ENCODE measurements at regions not wholly inside any gene's neighbourhood (a gene's known extent, or its start where the extent isn't known, plus 50 kb on each side); places are given as distances from the start of the nearest gene placed in this dataset.
"Not testable (repeated sequence)": the region's sequence is repeated elsewhere in the genome, so short reads cannot be mapped to it uniquely, and the experiment has no call there.

GRCh38 chr14:23694949-23695663 is 58.9 kb downstream of the DHRS2 start:
- no peak for FAIRE-seq

GRCh38 chr14:23695664-23695999 is 59.5 kb downstream of the DHRS2 start:
- no peak for FAIRE-seq

GRCh38 chr14:23696701-23697239 is 60.6 kb downstream of the DHRS2 start:
- no peak for FAIRE-seq

DNA sequence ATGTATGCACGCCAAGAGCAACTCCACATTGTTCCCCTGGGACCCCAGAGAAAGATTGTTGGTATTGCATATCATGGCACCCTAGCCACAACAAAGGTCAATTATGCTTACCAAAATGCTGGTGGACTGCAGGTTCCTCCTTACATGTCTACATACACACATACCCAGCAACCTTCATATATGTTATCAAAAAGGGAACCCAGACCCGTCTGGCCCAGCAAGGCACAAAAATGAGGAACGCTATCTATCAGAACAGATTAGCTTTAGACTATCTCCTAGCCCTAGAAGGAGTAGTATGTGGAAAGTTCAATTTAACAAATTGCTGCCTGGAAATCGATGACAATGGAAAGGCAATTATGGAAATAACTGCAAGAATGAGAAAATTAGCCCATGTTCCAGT is 61.5 kb downstream of the DHRS2 start:
- FAIRE-seq = no peak

DNA sequence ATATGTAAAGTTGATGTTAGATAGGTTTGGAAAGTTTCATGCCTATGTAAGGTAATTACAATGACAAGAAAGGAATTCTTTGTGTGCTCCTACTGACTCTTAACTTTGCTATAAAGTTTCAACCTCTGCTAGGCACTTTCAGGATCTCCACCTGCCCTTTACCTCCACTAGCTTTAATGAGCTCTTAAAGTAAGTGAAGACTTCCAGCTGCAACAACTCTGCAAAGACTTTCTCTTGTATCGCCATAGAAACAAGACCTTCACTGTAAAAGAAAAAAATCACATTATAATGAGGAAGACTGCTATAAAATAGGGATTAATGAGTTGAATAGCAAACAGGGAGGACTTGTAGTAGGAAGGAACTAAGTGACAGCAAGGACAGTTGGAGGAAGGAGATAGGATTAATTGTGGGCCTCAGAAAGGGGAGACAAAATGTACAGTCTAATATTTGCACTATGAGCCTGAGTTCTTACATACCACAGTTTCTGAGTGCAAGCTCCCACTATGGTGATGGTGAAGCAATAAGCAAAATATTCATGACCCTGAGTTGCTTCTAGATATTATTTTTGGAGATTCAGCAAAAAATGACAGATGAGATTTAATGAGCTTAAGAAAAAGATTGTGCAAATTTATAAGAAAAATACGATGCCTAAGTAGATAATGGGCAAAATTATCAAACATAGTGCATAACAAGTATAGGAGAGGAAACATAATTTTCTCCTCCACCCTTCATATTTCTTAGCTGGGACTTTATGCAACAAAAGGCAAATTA is 66.7 kb downstream of the DHRS2 start:
- FAIRE-seq = no peak

DNA sequence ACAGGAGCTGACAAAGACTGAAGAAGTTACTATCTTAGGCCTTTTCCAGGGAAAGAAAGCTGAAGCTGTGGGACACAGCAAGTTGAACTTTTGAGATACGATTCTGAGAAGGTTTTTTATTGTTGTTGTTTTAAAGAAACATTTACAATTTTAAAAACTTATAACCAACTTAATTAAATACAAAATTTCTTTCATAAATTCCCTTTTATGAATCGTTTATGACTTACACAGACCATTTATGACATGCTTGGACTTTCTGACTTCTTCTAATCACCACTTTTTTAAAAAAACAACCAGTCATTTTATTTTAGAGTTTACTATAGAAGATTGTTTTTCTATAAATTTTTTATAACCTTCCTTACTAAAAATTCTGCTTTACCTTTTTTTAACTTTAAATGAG is 68.7 kb downstream of the DHRS2 start:
- no peak for FAIRE-seq

DNA sequence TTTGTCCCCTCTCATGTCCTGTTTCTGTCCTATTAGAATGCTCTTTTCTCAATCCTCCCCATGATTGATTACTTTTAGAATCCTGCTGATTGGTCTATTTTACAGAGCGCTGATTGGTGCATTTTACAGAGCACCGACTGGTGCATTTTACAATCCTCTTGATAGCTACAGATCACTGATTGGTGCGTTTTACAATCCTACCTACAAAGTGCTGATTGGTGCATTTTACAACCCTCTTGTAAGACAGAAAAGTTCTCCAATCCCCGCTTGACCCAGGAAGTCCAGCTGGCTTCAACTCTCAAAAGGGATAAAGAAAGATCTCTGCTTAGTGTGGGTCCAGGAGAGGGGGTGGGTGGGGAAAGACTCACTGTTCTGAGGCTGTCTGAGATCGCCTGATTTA is 71.3 kb downstream of the DHRS2 start:
- no peak for FAIRE-seq

GRCh38 chr14:23708343-23708742 is 72.2 kb downstream of the DHRS2 start:
- no peak for FAIRE-seq

DNA sequence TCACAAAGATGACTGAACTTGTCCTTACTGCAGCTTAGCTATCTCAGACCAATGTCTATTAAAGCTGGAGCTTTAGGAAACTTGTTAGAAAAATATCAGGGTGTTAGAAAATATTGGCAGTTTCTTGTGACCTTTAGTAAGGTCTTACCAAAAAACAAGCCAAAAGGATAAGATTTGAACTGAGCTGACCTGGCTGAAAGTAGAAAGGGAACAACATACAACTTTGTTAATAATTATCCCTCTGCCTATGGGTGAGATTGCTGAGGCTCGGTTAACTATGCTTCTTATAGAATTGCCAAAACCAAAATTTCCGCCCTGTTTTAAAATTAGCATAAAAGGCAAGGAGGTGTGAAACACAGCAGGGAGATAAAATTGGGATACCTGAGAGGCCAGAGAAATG is 73.8 kb downstream of the DHRS2 start:
- no peak for FAIRE-seq

DNA sequence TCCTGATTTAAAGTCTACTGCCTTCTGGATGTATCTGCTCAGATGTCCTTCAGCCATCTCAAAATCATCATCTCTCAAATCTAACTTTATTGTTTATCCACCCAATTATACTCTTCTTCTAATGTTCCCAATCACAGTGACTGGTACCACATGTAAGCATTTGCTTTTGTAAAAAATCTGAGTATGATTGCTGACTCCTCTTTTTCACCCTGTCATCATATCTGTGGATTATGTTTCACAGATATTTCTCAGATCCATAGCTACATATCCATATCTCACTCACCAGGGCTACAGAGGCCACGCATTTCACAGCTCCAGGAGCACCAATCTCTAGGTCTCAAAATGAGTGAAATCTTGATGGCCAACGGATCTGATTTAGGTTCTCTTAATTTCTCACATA is 76.1 kb downstream of the DHRS2 start:
- no peak for FAIRE-seq

DNA sequence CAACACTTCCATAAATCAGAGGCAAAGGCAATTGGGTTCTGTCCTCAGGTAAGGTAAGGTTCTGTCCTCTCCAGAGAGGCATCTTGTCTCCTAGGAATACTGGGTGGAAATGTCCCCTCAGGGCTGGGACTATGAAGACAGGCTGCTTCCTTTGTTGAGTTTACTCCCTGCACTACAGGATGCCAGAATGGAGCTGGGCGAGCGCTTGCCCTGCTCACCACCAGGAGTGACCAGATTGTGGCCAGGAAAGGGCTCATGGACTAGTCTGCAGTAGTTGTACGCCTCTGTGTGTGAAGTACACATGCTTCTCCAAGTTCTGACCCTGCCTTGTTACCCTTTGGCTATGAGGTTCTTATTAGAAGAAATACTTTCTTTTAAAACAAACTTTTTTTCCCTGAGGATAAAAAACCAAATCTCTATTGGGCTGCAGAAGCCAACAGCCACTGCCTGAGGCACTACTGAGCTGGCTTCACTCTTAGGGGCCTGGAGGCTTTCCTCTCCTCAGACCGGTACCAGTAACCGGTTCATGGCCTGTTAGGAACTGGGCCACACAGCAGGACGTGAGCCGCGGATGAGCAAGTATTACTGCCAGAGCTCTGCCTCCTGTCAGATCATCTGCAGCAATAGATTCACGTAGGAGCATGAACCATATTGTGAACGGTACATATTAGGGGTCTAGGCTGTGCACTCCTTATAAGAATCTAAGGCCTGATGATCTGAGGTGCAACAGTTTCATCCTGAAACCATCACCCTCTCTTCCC is 83.2 kb downstream of the DHRS2 start:
- no peak for FAIRE-seq

- no peak for FAIRE-seq
These were observed 86.5 kb downstream of the DHRS2 start for GRCh38 chr14:23722675-23723074.

DNA sequence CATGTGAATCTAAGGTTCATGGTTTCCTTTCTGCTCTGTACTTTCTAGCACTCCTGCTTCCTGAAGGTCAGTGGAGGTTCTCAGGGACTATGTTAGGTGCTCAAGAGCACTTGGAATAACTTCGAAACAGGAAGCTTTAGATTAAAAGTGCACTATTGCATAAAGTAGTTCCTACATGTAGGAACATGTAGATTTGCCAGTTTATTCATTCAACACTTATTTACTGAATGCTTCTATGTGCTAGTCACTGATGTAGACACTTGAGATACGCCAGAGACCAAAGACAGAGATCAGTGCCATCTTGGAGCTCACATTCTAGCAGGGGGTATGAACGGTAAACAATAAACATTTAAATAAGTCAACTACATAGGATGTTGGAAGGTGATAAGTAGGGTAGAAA is 87.7 kb downstream of the DHRS2 start:
- FAIRE-seq = no peak

DNA sequence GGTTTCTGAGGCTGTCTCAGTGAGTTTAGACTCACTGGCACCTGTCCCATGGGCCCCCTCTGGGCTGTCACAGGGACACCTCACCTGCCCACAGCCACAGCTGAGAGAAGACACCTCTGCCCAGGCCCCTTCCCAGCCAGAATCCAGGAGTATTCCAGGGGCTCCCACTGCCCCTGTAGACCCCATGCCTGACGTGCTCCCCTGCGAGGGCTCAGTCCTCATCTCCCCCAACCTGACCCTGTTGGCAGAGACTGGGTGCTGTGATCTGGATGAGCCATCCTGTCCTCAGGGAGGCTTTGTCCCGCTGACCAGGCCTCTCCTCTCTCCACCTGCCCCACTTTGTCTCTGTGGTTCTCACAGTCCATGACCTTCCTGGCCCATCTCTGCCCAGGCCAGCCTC is 89.4 kb downstream of the DHRS2 start:
- no peak for FAIRE-seq

GRCh38 chr14:23725980-23726710 is 90.0 kb downstream of the DHRS2 start:
- FAIRE-seq = no peak

DNA sequence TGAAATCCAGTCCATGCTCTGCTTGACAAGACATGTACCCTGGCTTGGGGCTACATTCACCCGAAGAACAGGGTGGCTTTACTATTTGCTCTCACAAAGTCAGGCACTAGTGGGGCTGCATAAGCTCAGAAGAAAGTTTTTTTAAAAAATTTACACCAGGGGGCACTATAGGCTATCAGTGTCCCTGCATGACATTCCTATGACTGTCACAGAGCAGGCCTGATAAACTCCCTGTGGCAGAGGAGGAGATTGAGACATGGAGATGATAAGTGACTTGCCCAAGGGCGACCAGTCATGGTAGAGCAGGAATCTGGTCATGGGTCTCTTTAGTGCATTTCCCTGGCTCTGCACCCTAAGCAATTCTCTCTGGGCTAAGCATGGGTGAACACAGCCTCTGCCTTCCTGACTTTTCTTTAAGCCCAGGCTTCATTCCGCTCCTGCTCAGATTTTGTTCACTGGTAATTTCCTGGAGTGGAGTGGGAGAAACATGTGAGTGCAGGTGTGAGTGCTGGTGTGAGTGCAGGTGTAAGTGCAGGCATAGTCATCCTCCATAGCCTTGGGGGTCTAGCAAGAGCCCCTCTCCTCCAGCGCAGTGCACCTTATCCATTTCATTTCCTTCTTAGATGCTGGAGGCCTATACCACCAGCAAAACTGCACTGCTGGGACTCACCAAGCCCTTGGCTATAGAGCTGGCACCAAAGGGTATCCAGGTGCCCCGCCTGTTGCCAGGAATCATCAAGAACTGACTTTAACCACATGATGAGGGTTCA is 91.6 kb downstream of the DHRS2 start:
- FAIRE-seq = no peak

GRCh38 chr14:23728791-23729190 is 92.6 kb downstream of the DHRS2 start:
- no peak for FAIRE-seq

DNA sequence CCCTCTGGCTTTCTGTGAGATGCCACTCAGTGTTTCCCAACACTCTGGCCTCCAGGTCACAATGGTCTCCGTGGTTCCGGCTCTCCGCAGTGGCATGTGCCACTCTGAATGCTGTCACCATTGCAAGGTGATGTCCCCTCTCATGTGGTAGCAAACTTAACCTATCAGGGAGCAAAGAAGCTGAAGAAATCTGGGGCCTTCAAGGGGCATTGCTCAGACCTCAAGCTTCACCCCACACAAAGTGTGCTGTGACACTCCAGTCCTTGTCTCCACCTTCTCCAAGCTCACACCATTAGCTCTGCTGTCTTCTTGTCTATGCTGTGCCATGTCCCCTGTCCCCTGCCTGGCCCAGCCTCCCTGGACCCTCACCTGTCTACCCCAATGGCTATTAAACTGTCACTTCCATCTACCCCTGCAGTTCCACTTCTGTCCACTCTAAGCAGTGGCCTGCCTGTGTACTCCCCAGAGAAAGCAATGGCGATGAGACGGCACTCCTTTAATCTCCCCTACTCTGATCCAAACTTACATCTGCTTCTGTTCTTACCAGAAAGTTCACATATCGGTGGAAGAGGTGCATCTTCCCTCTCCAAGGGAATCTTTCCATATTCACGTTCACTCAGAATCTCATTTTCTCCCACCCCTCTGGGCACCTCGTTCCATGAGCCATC is 93.7 kb downstream of the DHRS2 start:
- FAIRE-seq = no peak

DNA sequence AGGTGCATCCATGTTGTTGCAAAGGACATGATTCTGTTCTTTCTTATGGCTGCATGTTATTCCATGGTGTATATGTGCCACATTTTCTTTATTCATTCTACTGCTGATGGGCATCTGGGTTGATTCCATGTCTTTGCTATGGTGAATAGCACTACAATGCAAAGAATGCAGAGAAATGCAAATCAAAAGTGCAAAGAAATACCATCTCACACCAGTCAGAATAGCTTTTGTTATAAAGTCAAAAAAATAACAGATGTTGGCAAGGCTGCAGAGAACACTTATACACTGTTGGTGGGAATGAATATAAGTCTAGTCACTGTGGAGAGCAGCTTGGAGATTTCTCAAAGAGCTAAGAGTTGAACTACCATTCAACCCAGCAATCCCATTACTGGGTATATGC is 99.2 kb downstream of the DHRS2 start:
- no peak for FAIRE-seq

GRCh38 chr14:23744368-23744767 is 108.2 kb downstream of the DHRS2 start:
- not testable (repeated sequence) for FAIRE-seq

- no peak for FAIRE-seq
These were observed 114.2 kb downstream of the DHRS2 start for GRCh38 chr14:23750357-23750756.

- FAIRE-seq = no peak
These were observed 115.5 kb downstream of the DHRS2 start for GRCh38 chr14:23751616-23752015.

All from islet of Langerhans (tissue), 1 donor.